GM20431 (cell line): ENCODE measurements at regions not wholly inside any gene's neighbourhood (a gene's known extent, or its start where the extent isn't known, plus 50 kb on each side); places are given as distances from the start of the nearest gene placed in this dataset.
"Not testable (repeated sequence)": the region's sequence is repeated elsewhere in the genome, so short reads cannot be mapped to it uniquely, and the experiment has no call there.

Experiments used
- in situ Hi-C: fragments of 300-500 bp; cut with MseI, MboI; formaldehyde crosslinking; loops from one replicate; pipeline ENCODE4 v1.15.0; 2020; ENCODE audit warnings: low sequenced_read_pairs; ENCODE audit not compliant: unreplicated experiment

DNA sequence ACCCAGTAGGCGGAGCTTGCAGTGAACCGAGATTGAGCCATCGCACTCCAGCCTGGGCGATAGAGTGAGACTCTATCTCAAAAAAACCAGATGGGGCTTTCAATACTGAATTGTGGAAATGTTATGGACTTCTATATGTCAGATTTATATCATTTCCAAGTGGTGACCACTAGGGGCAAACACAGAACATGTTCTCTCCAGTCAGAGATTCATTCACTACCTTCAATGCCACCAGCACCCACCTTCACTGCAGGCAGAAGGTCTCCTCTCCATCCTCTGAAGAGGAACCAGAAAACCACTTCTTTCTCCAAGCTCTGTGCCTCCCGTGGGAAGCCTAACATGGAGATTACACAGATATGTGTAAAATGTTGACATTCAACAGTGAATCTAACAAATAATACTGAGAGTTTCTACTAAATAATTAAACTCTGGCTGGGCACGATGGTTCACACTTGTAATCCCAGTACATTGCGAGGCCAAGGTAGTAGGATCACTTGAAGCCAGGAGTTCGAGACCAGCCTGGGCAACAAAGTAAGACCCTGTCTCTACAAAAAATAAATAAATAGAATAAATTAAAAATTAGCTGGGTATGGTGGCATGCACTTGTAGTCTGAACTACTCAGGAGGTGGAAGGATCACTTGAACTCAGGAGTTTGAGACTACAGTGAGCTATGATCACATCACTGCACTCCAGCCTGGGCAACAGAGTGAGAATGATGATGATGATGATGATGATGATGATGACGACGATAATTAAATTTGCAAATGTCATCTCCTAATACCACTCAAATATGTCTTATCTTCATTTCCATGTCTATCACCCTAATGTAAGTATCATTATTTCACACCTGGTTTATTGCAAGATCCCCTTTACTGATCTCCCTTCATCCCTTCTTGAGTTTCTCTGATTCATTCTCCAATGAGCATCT lies 151.1 kb downstream of the ZNF281 start:
- in situ Hi-C loops, result no loop called here

DNA sequence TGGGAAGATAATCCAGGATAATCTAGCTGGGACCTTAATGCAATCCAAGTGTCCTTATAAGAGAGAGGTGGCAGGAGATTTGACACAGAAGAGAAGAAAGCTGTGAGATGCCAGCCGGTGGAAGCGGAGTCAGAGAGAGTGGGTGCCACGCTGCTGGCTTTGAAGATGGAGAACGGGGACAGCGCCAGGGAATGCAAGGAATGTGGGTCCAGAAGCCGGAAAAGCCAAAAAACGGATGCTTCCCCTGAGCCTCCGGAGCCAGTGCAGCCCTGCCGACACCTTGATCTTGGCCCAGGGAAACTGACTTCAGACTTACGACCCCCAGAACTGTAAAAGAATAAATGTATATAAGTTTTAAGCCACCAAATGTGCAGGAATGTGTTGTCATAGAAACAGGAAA lies 152.6 kb downstream of the ZNF281 start:
- in situ Hi-C loops, result no loop called here

DNA sequence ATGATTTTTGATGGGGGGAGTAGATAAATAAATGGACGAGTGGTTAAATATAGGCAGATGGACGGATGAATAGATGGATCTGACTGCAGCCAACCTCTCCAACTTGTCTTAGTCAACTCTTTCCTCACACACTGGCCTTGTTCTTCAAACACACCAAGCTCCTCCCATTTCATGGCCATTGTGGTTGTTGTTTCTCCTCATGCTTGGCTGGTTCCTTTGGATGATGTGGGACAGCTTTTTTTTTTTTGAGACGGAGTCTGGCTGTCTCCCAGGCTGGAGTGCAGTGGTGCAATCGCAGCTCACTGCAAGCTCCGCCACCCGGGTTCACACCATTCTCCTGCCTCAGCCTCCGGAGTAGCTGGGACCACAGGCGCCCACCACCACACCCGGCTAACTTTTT lies 155.2 kb downstream of the ZNF281 start:
- in situ Hi-C loops, result not testable (repeated sequence)

DNA sequence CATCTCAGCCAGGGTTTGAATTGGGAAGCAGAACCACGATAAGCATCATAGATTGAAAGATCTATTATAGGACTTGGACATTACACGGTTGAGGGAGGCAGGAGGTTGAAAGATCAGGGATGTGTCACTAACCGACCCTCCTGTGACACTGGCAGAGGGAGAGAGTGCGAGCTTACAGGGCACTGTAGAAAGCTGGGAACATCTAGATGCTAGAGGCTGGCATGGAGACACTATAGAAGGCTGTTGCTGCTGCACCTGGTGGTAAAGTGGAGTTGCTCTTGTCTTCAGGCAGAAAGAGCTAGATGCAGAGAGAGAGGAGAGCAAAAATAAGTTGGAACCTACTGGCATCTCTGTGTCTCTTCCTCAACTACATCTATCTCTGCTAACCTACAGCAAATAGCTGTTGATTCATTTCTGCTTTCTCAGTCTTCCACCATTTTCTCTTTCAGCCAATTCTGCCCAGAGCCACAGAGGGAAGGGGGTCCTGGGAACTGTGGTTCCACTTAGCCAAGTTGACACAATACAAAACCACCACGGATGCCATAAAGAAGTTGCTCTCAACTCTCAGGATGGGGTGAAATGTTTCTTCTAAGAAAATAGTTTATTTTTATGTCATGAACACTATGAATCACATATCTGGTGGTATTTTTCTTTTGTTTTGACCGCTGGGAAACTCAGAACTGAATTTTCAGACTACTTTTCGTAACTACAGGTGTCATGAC lies 155.9 kb downstream of the ZNF281 start:
- in situ Hi-C loops, result no loop called here

DNA sequence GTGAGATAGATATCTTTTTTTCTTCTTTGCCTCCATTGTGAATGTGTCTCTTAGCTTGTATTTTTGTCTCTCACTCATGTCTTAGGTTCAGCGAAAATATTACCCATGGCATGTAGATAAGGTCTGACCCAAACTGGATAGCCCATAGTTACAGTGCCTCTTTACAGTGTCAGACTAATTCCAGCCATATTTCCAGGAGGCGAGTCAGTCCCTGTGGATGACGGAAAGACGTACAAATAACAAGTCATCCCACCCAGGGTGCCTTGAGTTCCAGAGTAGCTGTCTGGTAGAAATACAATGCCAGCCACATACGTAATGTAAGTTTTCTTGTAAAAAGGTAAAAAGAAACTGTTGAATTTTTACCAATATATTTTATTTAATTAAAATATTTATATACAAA lies 157.3 kb downstream of the ZNF281 start:
- in situ Hi-C loops, result no loop called here

DNA sequence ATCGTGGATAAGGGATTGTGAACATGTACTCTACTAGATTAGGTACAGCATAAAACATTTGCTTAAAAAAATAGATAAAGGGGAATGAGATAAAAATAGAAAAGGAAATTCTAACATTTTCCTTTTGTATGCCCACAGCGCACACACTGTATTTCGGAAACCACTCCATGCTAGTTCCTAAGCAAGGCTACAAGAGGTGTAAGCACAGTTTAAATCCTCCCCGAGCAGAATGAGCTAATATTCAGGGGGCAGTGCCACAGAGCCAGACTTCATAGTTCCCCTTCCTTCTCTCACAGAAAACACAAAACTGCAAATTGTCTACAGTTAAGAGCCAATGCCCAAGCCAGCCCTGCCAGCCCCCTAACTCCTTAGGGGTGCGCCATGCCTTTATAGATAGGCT lies 159.4 kb downstream of the ZNF281 start:
- in situ Hi-C loops, result no loop called here

DNA sequence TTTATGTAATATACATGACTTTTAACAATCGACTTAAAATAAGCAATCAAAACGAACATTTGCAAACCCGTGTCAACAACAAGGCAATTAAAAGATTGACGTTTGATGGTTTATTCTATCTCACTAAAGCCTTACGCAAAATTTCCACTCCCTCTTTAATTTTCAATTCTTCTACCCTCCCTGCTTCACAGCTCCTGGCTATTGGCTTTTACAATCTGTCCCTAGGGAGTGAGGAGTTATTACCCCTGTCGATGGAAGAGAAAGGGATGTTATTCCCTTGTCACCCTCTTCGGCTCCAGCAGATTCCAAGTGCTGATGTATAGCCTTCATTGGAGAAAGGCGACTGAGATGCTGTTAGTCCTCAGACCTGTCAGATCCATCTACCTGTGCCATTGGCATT lies 161.3 kb downstream of the ZNF281 start:
- in situ Hi-C loops, result no loop called here

DNA sequence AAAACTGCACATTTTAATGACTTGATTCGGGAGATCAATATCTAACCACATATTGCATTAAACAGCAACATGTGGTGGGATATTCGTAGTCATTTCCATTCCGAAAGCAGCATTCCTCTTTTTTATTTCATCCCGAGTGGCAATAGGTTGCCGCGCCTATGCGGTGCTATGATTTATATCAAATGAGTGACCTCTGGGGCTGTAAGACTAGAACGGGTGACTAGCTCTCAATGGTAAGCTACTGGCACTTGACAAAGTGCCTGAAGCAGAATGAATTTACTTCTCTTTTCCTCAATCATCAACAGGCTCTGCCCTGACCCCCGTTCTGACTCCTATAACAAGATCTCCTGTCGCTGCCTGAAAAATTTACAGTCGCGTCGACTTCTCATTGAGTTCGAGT lies 162.3 kb downstream of the ZNF281 start:
- in situ Hi-C loops, result no loop called here

DNA sequence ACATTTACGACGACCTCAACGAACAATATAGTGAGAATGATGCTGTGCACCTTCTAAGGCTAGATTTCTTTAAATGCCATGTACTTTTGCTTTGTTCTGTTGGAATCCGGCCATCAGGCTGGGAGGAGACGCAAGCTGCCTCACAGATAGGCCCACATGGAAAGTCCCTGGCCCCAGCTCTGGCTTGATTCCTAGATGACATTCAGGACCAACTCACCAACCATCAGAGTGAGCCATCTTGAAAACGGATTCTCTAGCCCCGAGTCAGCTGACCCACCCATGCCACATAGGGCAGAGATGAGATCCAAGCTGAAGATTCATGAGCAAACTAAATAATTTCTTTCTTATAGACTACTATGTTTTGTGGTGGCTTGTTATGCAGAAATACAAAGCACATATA lies 164.4 kb downstream of the ZNF281 start:
- in situ Hi-C loops, result no loop called here

DNA sequence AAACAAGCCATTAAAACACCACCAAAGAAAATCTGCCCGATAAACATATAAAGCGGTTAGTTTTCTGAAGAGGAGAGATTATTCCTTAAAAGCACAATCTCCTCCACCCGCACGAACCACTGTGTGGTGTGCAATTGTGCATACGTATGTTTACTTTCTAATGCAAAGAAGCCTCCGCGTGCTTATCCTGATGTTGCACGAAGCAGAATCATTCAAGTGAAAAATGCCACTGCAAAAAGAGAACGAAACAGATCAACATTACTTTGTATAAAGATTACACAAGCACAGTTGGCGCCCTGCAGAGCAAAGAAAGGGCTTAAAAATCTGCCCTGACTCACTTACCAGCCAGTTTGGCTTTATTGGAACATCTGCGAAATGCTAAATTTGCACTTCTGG lies 166.8 kb downstream of the ZNF281 start:
- in situ Hi-C loops, result no loop called here

DNA sequence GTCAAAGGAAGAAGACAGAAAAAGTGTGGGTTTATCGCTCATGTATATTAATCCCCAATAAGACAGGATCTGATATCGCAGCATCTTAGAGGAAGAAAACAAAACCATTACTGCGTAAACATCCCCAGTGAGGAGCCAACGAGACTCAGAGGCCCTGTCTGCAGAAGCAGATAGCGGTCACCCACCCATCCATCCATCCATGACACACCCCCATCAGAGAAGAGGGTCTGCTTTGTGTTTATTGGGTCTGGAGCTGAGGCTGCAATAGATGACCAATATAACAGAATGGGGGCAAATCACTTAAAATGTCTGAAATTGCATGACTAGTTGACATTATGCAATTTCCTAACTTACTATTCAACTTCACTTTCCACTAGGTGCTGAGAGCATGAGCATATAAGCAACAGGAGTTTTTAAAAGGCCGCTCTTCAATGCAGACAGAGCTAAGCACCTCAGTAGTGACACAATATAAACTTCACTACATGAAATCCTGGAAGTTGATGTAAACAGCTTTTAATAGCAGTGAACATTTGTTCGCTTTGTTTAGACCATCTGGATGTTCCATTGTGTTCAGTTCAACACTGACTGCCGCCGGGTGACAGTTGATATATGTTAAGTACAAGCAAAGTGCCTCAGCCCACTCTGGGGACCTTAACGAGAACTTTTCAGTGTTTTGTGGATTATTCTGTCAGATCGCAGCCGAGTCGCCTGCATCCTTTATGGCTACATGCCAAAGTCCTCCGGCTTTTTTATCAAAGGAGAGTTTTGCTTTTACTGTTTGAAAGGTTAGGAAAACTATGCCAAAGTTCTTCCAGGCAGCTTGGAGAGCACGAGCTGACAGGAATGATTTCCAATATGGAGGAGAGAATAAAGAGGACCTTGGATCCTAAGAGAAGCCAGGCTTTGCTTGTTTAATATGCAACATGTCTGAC lies 167.5 kb downstream of the ZNF281 start:
- in situ Hi-C loops, result no loop called here

DNA sequence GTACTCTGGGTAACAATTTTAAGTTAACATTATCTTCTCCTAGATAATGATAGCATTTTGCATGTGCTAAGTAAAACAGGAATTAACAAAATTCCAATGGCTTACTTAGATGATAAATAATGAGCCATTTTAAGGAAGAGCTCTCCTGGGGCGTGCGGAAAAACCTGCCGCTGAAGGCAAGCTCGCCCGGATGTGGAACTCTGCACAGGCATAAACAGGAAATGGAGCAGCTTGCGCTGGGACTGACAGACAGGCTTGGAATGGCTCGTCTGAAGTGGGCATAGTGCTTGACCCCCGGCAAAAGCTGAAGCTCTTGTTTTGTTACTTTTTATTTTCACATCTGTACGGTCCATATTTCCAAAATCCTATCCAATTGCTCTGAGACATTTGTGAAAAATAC lies 169.2 kb downstream of the ZNF281 start:
- in situ Hi-C loops, result no loop called here

DNA sequence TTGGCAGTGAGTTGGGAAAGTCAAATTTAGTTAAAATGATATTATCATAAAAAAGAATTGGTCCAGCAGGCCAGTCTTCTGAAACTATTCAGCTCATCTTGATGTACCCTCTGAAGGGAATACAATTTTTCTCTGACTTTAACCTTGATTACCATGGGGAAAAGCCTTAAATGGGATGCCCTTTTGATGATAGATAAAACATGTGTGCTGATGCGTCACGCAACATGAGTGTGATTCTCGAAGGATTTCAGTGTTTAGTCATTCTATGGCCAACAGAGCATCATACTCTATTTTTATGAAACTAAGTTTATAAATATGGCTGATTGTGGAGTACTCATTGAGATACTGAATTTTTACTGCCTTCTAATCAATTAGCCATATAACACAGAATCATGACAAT lies 171.5 kb downstream of the ZNF281 start:
- in situ Hi-C loops, result no loop called here

DNA sequence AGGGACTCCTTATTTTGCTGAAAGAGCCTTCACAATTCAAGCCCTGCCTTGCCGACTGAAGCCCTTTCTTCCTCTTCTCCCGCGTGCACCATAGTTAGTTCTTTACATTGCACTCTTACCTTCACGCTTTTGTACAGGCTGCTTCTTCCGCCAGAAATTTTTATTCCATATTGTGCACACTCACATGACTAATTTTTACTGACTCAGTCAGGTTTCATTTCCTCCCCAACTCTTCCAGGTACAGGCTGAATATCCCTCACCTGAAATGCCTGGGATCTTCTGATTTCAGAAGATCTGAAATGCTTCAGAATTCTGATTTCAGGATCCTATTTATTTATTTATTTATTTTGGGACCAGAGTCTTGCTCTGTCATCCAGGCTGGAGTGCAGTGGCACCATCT lies 172.8 kb downstream of the ZNF281 start:
- in situ Hi-C loops, result no loop called here

DNA sequence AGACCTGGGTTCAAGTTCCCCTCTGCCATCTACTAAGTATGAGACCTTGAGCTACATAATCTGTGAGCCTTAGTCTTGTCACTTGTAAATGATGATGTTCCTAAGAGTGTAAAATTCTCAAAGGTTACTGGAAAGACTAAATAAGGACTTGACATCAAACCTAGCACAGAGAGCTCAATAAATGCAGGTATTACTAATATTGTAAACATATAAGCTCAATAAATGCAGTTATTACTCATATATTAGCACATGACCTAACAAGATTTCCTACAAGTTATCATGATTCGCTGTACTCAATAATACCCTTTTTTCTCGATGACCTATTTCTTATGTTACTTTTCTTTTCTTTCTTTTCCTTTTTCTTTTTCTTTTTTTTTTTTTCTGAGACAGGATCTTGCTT lies 174.9 kb downstream of the ZNF281 start:
- in situ Hi-C loops, result no loop called here

DNA sequence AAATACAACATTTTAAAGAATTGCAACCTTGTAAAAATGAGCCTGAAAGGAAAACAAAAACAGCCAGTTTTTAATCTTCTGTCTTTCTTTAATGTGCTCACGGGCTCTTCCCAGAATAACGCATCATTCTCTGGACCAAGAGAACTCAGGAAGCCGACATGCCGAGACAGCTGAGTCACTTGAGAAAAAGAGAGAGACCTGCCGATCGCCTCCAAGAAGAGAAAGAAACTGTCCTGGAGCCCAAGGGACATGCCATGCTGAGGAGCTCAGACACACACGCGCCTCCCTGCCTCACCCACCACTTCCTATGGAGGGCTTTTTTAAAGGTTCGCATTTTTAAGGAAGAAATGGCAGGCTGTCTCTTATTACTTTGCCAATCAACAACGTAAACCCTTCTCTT lies 176.4 kb downstream of the ZNF281 start:
- in situ Hi-C loops, result no loop called here

DNA sequence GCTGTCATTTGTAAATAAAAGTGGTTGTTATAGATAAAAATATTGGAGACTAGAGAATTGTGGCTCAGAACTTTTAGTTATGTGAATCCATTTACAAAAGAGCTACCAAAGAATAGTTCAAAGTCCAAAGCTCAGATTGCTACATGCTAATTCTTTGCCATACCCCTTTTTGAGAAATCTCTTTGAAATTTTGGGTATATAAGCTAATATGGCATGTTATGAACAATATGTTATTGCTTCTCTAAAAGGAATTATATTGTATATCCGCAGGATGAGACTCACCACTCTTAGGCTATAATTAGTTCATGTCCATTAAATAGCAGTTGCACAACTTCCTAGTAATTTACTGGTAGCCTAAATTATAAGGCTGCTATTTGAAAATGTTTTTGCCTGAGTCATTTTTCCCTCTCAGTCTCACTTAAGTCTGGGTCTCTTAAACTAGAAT lies 178.0 kb downstream of the ZNF281 start:
- in situ Hi-C loops, result no loop called here

DNA sequence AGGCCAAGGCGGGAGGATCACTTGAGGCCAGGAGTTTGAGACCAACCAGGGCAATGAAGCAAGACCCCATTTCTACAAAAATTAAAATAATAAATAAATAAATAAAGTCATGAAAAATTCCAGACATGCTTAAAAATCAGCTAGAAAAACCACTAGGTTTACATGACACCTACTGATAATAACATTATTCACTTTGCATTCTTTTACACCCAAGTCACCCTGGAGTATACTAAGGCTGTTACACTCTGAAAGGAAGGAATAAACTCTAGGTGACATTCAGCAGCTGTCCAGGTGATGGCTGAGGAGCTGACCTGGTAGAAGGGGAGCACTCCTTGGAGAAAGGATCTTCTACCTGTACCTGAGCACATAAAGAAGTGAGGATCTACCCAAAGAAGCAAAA lies 179.2 kb downstream of the ZNF281 start:
- in situ Hi-C loops, result no loop called here

DNA sequence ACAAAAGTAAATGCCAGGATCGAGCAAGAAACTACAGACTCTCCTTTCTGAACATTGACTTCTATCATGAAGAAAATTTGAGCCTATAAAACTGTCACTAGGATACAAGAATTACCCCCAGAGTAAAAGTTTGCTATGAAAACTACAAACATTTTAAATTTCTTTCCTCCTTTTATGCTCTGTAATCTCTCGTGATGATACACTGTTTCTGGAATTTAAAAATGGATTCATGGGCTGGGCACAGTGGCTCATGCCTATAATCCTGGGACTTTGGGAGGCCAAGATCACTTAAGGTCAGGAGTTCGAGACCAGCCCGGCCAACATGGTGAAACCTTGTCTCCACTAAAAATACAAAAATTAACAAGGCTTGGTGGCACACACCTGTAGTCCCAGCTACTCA lies 181.3 kb downstream of the ZNF281 start:
- in situ Hi-C loops, result no loop called here

DNA sequence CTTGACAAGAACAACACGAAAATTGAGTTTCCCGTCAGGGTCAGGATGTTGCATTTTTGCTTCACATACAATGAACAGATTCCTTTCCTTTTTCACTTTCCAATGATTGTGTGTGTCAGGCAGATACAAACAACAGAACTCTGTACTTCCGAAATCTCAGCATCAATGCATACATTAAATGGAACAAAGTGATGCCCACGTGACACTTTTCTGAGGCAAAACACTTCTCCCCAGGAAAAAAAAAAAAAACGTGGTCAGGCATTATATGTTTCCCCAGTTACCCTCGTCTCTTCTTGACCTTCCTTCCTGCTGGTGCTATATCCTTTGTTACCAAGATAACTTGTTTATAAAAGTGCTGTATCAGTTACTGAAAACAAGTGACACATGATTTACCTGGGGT lies 181.8 kb downstream of the ZNF281 start:
- in situ Hi-C loops, result no loop called here
